RWPE2 (cell line): ENCODE measurements at regions not wholly inside any gene's neighbourhood (a gene's known extent, or its start where the extent isn't known, plus 50 kb on each side); places are given as distances from the start of the nearest gene placed in this dataset.

Source experiments
- ATAC-seq: fragments of 200-7000 bp; cut with Tn5 transposase; 3 replicates; pipeline ENCODE4 v1.9.1; 2021; ENCODE audit warnings: low read depth
- DNase-seq: peaks from one replicate; pipeline ENCODE4 v3.0.0-alpha.2; 2020; ENCODE audit warnings: low spot score
- H3K27ac ChIP-seq: fragments of 450-650 bp; 2 replicates; pipeline ENCODE4 v1.5.1; 2017; ENCODE audit warnings: mild to moderate bottlenecking; ENCODE audit not compliant: poor library complexity, severe bottlenecking
- H3K27me3 ChIP-seq: fragments of 250-450 bp; sonication (Bioruptor Pico); 2 replicates; pipeline ENCODE4 v1.5.1; 2021; ENCODE audit warnings: mild to moderate bottlenecking, moderate library complexity; ENCODE audit not compliant: insufficient read depth, poor library complexity, severe bottlenecking
- H3K36me3 ChIP-seq: fragments of 250-450 bp; sonication (Bioruptor Pico); 2 replicates; pipeline ENCODE4 v1.5.1; 2020; ENCODE audit warnings: low read depth, mild to moderate bottlenecking, moderate library complexity
- H3K4me1 ChIP-seq: fragments of 250-450 bp; sonication (Bioruptor Pico); 2 replicates; pipeline ENCODE4 v1.5.1; 2021; ENCODE audit warnings: mild to moderate bottlenecking, moderate library complexity; ENCODE audit not compliant: insufficient read depth, poor library complexity, severe bottlenecking
- H3K4me3 ChIP-seq: fragments of 250-450 bp; sonication (Bioruptor Pico); 2 replicates; pipeline ENCODE4 v1.5.1; 2021; ENCODE audit warnings: mild to moderate bottlenecking, moderate library complexity; ENCODE audit not compliant: severe bottlenecking
- H3K9me3 ChIP-seq: fragments of 250-450 bp; sonication (Bioruptor Pico); 2 replicates; pipeline ENCODE4 v1.5.1; 2021; ENCODE audit warnings: mild to moderate bottlenecking, moderate library complexity; ENCODE audit not compliant: severe bottlenecking
- CTCF ChIP-seq: fragments of 450-650 bp; IDR thresholded peaks from one replicate; pipeline ENCODE4 v1.5.1; 2017; ENCODE audit warnings: mild to moderate bottlenecking, moderate library complexity; ENCODE audit not compliant: poor library complexity, severe bottlenecking

GRCh38 chr12:13562915-13563742 lies 366.6 kb downstream of the EMP1 start:
- no peak for ATAC-seq

GRCh38 chr12:13561923-13562322 lies 365.4 kb downstream of the EMP1 start:
- Histone ChIP-seq H3K4me1 (no peaks in the 10 kb centered on the region), H3K27ac (no peak overlapping the region), H3K4me3 (no peak overlapping the region), H3K27me3 (no peaks in the 10 kb centered on the region), H3K36me3 (no peaks in the 10 kb centered on the region), H3K9me3 (no peaks in the 10 kb centered on the region)
- no peak for ATAC-seq
- no peak for DNase-seq
- TF ChIP-seq CTCF: no peak

More at GRCh38 chr12:13562915-13563742, 366.6 kb downstream of the EMP1 start:
- Histone ChIP-seq H3K27ac (no peak overlapping the region), H3K36me3 (no peaks in the 10 kb centered on the region), H3K9me3 (no peaks in the 10 kb centered on the region), H3K27me3 (no peaks in the 10 kb centered on the region), H3K4me3 (no peak overlapping the region), H3K4me1 (no peaks in the 10 kb centered on the region)
- no peak for TF ChIP-seq CTCF
- DNase-seq: no peak

- no peak for DNase-seq
- no peak for ATAC-seq
- no peaks in the 10 kb centered on the region for H3K9me3 ChIP-seq
- no peak for TF ChIP-seq CTCF
- H3K4me1 ChIP-seq: no peaks in the 10 kb centered on the region
- no peaks in the 10 kb centered on the region for H3K36me3 ChIP-seq
- no peak overlapping the region for H3K27ac ChIP-seq
- no peaks in the 10 kb centered on the region for H3K27me3 ChIP-seq
- no peak overlapping the region for H3K4me3 ChIP-seq
Observed at GRCh38 chr12:13559318-13559978, 362.9 kb downstream of the EMP1 start.

GRCh38 chr12:13552830-13553229 lies 356.3 kb downstream of the EMP1 start:
- no peaks in the 10 kb centered on the region for H3K27me3 ChIP-seq
- H3K36me3 ChIP-seq: no peaks in the 10 kb centered on the region
- H3K4me1 ChIP-seq: no peaks in the 10 kb centered on the region
- no peak for DNase-seq
- ATAC-seq: no peak
- no peaks in the 10 kb centered on the region for H3K9me3 ChIP-seq
- no peak overlapping the region for H3K27ac ChIP-seq
- no peak for TF ChIP-seq CTCF
- H3K4me3 ChIP-seq: no peak overlapping the region

DNA sequence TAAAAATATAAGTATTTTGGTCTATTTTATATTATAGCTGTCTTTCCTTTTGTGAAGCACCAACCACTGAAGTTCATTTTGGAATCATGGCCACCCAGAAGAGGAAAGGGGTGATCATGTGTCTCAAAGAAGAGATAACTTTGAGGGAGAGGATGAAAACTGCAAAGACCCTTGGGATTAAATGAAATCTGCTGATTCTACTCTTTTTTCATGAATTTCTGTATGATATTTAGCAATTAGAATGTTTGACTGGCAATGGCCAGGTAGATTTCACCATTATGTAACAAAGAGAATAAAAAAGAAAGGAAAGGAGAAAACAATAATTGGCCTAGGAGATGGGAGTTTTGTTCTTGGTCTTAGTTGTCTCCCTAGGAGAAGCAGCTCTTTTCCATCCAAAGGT lies 350.8 kb downstream of the EMP1 start:
- no peaks in the 10 kb centered on the region for H3K4me1 ChIP-seq
- no peak overlapping the region for H3K4me3 ChIP-seq
- no peaks in the 10 kb centered on the region for H3K27me3 ChIP-seq
- DNase-seq (no peak), ATAC-seq (no peak)
- no peaks in the 10 kb centered on the region for H3K36me3 ChIP-seq
- no peak for TF ChIP-seq CTCF
- no peak overlapping the region for H3K27ac ChIP-seq
- H3K9me3 ChIP-seq: no peaks in the 10 kb centered on the region
